GM12878 (cell line): ENCODE measurements at regions not wholly inside any gene's neighbourhood (a gene's known extent, or its start where the extent isn't known, plus 50 kb on each side); places are given as distances from the start of the nearest gene placed in this dataset.

Experiments used
- ATAC-seq: fragments of 200-7000 bp; cut with Tn5 transposase; 3 replicates; pipeline ENCODE4 v1.9.1; 2020; ENCODE audit warnings: mild to moderate bottlenecking, moderate library complexity
- BruUV-seq: library from RNA; stranded (reverse); fragments of 400-500 nt; replicated peaks from 2 replicates; lab custom pipeline; 2021; lab: Mats Ljungman, UMichigan
- CTCF ChIA-PET: fragments of 300-600 bp; sonication (Branson Sonifier 250); formaldehyde crosslinking; extraction: SDS; loops from one replicate; lab custom pipeline; 2021; ENCODE audit warnings: inconsistent platforms; lab: Yijun Ruan, JAX
- POLR2A ChIA-PET: fragments of 350-600 bp; formaldehyde crosslinking; extraction: SDS; loops from one replicate; lab custom pipeline; 2021; ENCODE audit warnings: inconsistent platforms; lab: Charles Lee
- RAD21 ChIA-PET: fragments of 300-600 bp; sonication (Branson Sonifier 250); formaldehyde crosslinking; loops from one replicate; lab custom pipeline; 2023; ENCODE audit warnings: antibody characterized with exemption; ENCODE audit not compliant: unreplicated experiment; lab: Charles Lee
- SMC1A ChIA-PET: fragments of 300-600 bp; sonication (Branson Sonifier 250); formaldehyde crosslinking; loops from one replicate; lab custom pipeline; 2023; ENCODE audit not compliant: unreplicated experiment, uncharacterized antibody; lab: Charles Lee
- DNase-seq: peaks from one replicate; pipeline ENCODE4 v3.0.0-alpha.2; 2011; ENCODE audit warnings: low read depth, low spot score
- FAIRE-seq: peaks from 3 replicates; lab custom pipeline; 2011; peaks lifted over from hg19 to GRCh38; lab: Jason Lieb, UNC
- H2AFZ ChIP-seq: 2 replicates; pipeline ENCODE4 v1.6.0; 2011; ENCODE audit warnings: low read depth, low read length, control low read depth; ENCODE audit not compliant: control insufficient read depth
- H3K27ac ChIP-seq: 2 replicates; pipeline ENCODE4 v1.5.1; 2011; ENCODE audit warnings: control low read depth; ENCODE audit not compliant: control insufficient read depth, insufficient read depth
- H3K27me3 ChIP-seq, 2 experiments: replicated peaks in 1 of 2; 2 replicates each; pipeline versions ENCODE4 v1.6.0 to v1.6.1; 2011; ENCODE audit warnings: low read length in 1 of 2; ENCODE audit not compliant: control insufficient read depth in 2 of 2, insufficient read depth in 2 of 2
- H3K36me3 ChIP-seq, 2 experiments: 2 replicates each; pipeline ENCODE4 v1.5.1; 2011; ENCODE audit warnings: low read length in 1 of 2; ENCODE audit not compliant: control insufficient read depth in 2 of 2, insufficient read depth in 2 of 2
- H3K4me1 ChIP-seq: 2 replicates; pipeline ENCODE4 v1.6.1; 2011; ENCODE audit warnings: mild to moderate bottlenecking, low read length, moderate library complexity, mixed read lengths; ENCODE audit not compliant: control insufficient read depth, insufficient read depth
- H3K4me2 ChIP-seq: 2 replicates; pipeline ENCODE4 v1.6.0; 2011; ENCODE audit warnings: control low read depth; ENCODE audit not compliant: control insufficient read depth, insufficient read depth
- H3K4me3 ChIP-seq: fragments of 200-600 bp; sonication (generic); 2 replicates; pipeline ENCODE4 v1.5.1; 2016
- H3K79me2 ChIP-seq: 2 replicates; pipeline ENCODE4 v1.6.0; 2011; ENCODE audit warnings: low read length; ENCODE audit not compliant: control insufficient read depth, insufficient read depth
- H3K9ac ChIP-seq: 2 replicates; pipeline ENCODE4 v1.8.0; 2011; ENCODE audit warnings: low read length, control low read depth, mixed read lengths; ENCODE audit not compliant: control insufficient read depth, insufficient read depth
- H3K9me3 ChIP-seq: replicated peaks from 3 replicates; pipeline ENCODE4 v1.5.1; 2011; ENCODE audit warnings: mild to moderate bottlenecking, low read length; ENCODE audit not compliant: control insufficient read depth, insufficient read depth
- H4K20me1 ChIP-seq: 2 replicates; pipeline ENCODE4 v1.6.0; 2011; ENCODE audit not compliant: control insufficient read depth, insufficient read depth
- E2F8 ChIP-seq: fragments of 450-650 bp; IDR thresholded peaks from 2 replicates; pipeline ENCODE4 v1.6.1; 2018; ENCODE audit warnings: mild to moderate bottlenecking, low read depth, moderate library complexity; ENCODE audit not compliant: partially characterized antibody
- GATAD2B ChIP-seq: fragments of 450-650 bp; conservative IDR thresholded peaks from 2 replicates; pipeline ENCODE4 v1.6.1; 2017; ENCODE audit warnings: low read depth, mild to moderate bottlenecking, moderate library complexity
- HDAC6 ChIP-seq: fragments of 200-600 bp; sonication (generic); IDR thresholded peaks from one replicate; pipeline ENCODE4 v1.8.0; 2017; ENCODE audit warnings: antibody characterized with exemption; ENCODE audit not compliant: unreplicated experiment
- NR2F1 ChIP-seq: fragments of 450-650 bp; conservative IDR thresholded peaks from 2 replicates; pipeline ENCODE4 v1.6.1; 2017; ENCODE audit warnings: mild to moderate bottlenecking
- PAX8 ChIP-seq: fragments of 450-650 bp; IDR thresholded peaks from 2 replicates; pipeline ENCODE4 v1.6.1; 2017; ENCODE audit warnings: mild to moderate bottlenecking, moderate library complexity
- PKNOX1 ChIP-seq: fragments of 450-650 bp; IDR thresholded peaks from 2 replicates; pipeline ENCODE4 v1.6.1; 2016; ENCODE audit warnings: mild to moderate bottlenecking
- PML ChIP-seq: IDR thresholded peaks from 2 replicates; pipeline ENCODE4 v1.6.1; 2012; ENCODE audit warnings: low read length, inconsistent platforms
- RFX5 ChIP-seq: IDR thresholded peaks from 2 replicates; pipeline ENCODE4 v1.6.1; 2011; ENCODE audit warnings: low read depth, low read length, improper control_type of control experiment
- SMAD1 ChIP-seq: fragments of 450-650 bp; IDR thresholded peaks from 2 replicates; pipeline ENCODE4 v1.6.1; 2018; ENCODE audit warnings: mild to moderate bottlenecking, low read depth; ENCODE audit not compliant: partially characterized antibody
- STAT3 ChIP-seq: IDR thresholded peaks from 2 replicates; pipeline ENCODE4 v1.6.1; 2011; ENCODE audit warnings: low read depth, low read length, improper control_type of control experiment
- TAF1 ChIP-seq: IDR thresholded peaks from 2 replicates; pipeline ENCODE4 v1.6.1; 2011; ENCODE audit warnings: mild to moderate bottlenecking, low read depth, low read length, borderline replicate concordance
- TBL1XR1 ChIP-seq: IDR thresholded peaks from 2 replicates; pipeline ENCODE4 v1.6.1; 2012; ENCODE audit warnings: low read depth, low read length, improper control_type of control experiment
- TCF3 ChIP-seq: IDR thresholded peaks from 2 replicates; pipeline ENCODE4 v1.6.1; 2012; ENCODE audit warnings: low read depth, mild to moderate bottlenecking, low read length, borderline replicate concordance; ENCODE audit not compliant: insufficient read depth
- ZBTB4 ChIP-seq: fragments of 450-650 bp; formaldehyde crosslinking; IDR thresholded peaks from 2 replicates; pipeline ENCODE4 v1.4.0; 2022; ENCODE audit warnings: mild to moderate bottlenecking, moderate library complexity
- ZNF207 ChIP-seq: fragments of 450-650 bp; IDR thresholded peaks from 2 replicates; pipeline ENCODE4 v1.6.1; 2014; ENCODE audit warnings: antibody characterized with exemption, mild to moderate bottlenecking, borderline replicate concordance
- WGBS: methylation state at CpG from one replicate; pipeline ENCODE4 v1.1.6; 2016; ENCODE audit warnings: low lambda C conversion rate; ENCODE audit not compliant: insufficient replicate concordance, insufficient coverage; ENCODE audit errors: missing lambda C conversion rate; 5-methylcytosine and 5-hydroxymethylcytosine counted together
- in situ Hi-C: fragments of 300-500 bp; cut with MboI; formaldehyde crosslinking; loops from 9 replicates; pipeline ENCODE4 v1.14.3; 2018; ENCODE audit warnings: mixed read lengths
- intact Hi-C: fragments of 100-400 bp; cut with micrococcal nuclease; formaldehyde crosslinking; loops from one replicate; pipeline ENCODE4 v1.14.2; 2022; ENCODE audit not compliant: unreplicated experiment
- TF ChIP-seq, protein P1 (sequence below): fragments of 450-650 bp; IDR thresholded peaks from 2 replicates; pipeline ENCODE4 v1.6.1; 2014; ENCODE audit warnings: mild to moderate bottlenecking

DNA sequence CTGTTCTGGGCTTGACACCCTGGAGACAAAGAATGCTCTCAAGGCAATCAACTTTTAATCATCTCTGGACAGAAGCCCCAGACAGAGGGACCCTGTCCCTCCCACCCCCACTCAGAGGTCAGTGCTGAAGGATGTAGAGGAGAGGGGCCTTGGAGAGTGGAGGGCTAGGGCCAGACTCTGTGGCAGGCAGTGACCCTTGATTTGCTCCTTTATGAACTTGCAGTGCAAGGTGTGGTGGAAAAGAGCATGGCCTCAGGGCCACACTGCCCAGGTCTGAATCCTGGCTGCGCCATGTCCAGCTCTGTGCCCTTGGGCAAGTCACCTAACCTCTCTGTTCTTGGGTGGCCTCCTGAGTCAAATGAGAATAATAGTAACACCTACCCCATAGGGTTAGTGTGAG, 134.3 kb downstream of the TMEM132E start (continued):
- no peak for TF ChIP-seq ZBTB4
- TF ChIP-seq PAX8 = no peak
- no peak for TF ChIP-seq STAT3
- no peak for TF ChIP-seq NR2F1

- Histone ChIP-seq H3K27me3 (0 out of 4 replicates have a peak, but pooled peaks cover 0 to 1% of the 10 kb centered on the region in 2 experiments), H3K27ac (no peak overlapping the region), H2AFZ (no peak overlapping the region), H3K36me3 (no peaks in the 10 kb centered on the region), H3K4me1 (no peaks in the 10 kb centered on the region), H4K20me1 (no peaks in the 10 kb centered on the region), H3K4me3 (no peak overlapping the region), H3K9ac (no peak overlapping the region), H3K4me2 (no peak overlapping the region), H3K9me3 (no peaks in the 10 kb centered on the region), H3K79me2 (no peaks in the 10 kb centered on the region)
- ChIA-PET SMC1A (no interaction called here), CTCF (no interaction called here), RAD21 (no interaction called here), POLR2A (no interaction called here)
- no peak for FAIRE-seq
- DNase-seq = no peak
- 35% methylated on average over 3 of the region's 3 CpGs for WGBS
- no peak for ATAC-seq
- BruUV-seq = no TSS peak
- in situ Hi-C loops (no loop called here), intact Hi-C loops (no loop called here)
- TF ChIP-seq TCF3 (no peak), GATAD2B (no peak), TBL1XR1 (no peak), PML (no peak), ZNF207 (no peak), RFX5 (no peak), SMAD1 (no peak), TAF1 (no peak), HDAC6 (no peak), E2F8 (no peak), PKNOX1 (no peak)
- TF ChIP-seq, protein P1, sequence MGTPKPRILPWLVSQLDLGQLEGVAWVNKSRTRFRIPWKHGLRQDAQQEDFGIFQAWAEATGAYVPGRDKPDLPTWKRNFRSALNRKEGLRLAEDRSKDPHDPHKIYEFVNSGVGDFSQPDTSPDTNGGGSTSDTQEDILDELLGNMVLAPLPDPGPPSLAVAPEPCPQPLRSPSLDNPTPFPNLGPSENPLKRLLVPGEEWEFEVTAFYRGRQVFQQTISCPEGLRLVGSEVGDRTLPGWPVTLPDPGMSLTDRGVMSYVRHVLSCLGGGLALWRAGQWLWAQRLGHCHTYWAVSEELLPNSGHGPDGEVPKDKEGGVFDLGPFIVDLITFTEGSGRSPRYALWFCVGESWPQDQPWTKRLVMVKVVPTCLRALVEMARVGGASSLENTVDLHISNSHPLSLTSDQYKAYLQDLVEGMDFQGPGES = no peak
Observed at GRCh38 chr17:34712481-34713195, 133.3 kb downstream of the TMEM132E start.
